DND-41 (cell line): ENCODE measurements at regions not wholly inside any gene's neighbourhood (a gene's known extent, or its start where the extent isn't known, plus 50 kb on each side); places are given as distances from the start of the nearest gene placed in this dataset.

Source experiments
- ATAC-seq: fragments of 200-7000 bp; cut with Tn5 transposase; 3 replicates; pipeline ENCODE4 v1.9.1; 2021; ENCODE audit warnings: low read depth; ENCODE audit not compliant: insufficient read depth
- DNase-seq: peaks from one replicate; pipeline ENCODE4 v3.0.0-alpha.2; 2020
- H2AFZ ChIP-seq: 2 replicates; pipeline ENCODE4 v1.6.0; 2012; ENCODE audit warnings: low read depth, low read length
- H3K27ac ChIP-seq: 2 replicates; pipeline ENCODE4 v1.5.1; 2012; ENCODE audit warnings: low read length, inconsistent platforms
- H3K27me3 ChIP-seq: fragments of 200-600 bp; sonication (generic); 2 replicates; pipeline ENCODE4 v1.6.0; 2012; ENCODE audit warnings: low read length, mild to moderate bottlenecking, inconsistent platforms; ENCODE audit not compliant: insufficient read depth, poor library complexity
- H3K36me3 ChIP-seq: 2 replicates; pipeline ENCODE4 v1.5.1; 2012; ENCODE audit warnings: low read length, inconsistent platforms; ENCODE audit not compliant: insufficient read depth
- H3K4me1 ChIP-seq: 2 replicates; pipeline ENCODE4 v1.5.1; 2012; ENCODE audit warnings: mild to moderate bottlenecking, low read length; ENCODE audit not compliant: insufficient read depth
- H3K4me2 ChIP-seq: 2 replicates; pipeline ENCODE4 v1.6.0; 2012; ENCODE audit warnings: mild to moderate bottlenecking, moderate library complexity, low read length, inconsistent platforms; ENCODE audit not compliant: insufficient read depth
- H3K4me3 ChIP-seq, 2 experiments: fragments of 200-600 bp in 1 of 2; shearing (Covaris generic) in 1 of 2; 2 replicates each; pipeline ENCODE4 v1.5.1; 2012 to 2016; ENCODE audit warnings: inconsistent platforms in 2 of 2, low read length in 2 of 2, mild to moderate bottlenecking in 2 of 2, low read depth in 1 of 2, moderate library complexity in 1 of 2
- H3K79me2 ChIP-seq: 2 replicates; pipeline ENCODE4 v1.6.0; 2012; ENCODE audit warnings: low read length, inconsistent platforms; ENCODE audit not compliant: insufficient read depth
- H3K9ac ChIP-seq: 2 replicates; pipeline ENCODE4 v1.6.0; 2012; ENCODE audit warnings: low read depth, mild to moderate bottlenecking, inconsistent platforms, low read length, moderate library complexity
- H3K9me3 ChIP-seq: 2 replicates; pipeline ENCODE4 v1.5.1; 2012; ENCODE audit warnings: low read length, moderate library complexity, mild to moderate bottlenecking, inconsistent platforms; ENCODE audit not compliant: insufficient read depth, severe bottlenecking
- H4K20me1 ChIP-seq: 2 replicates; pipeline ENCODE4 v1.6.0; 2012; ENCODE audit warnings: low read length; ENCODE audit not compliant: insufficient read depth
- CTCF ChIP-seq: IDR thresholded peaks from 2 replicates; pipeline ENCODE4 v1.5.1; 2012; ENCODE audit warnings: borderline replicate concordance, low read length, moderate library complexity, mild to moderate bottlenecking; ENCODE audit not compliant: poor library complexity, severe bottlenecking; ENCODE audit errors: extremely low read depth
- EZH2 ChIP-seq: IDR thresholded peaks from 3 replicates; pipeline ENCODE4 v1.6.1; 2012; ENCODE audit warnings: borderline replicate concordance, low read depth, mild to moderate bottlenecking, moderate library complexity, low read length, inconsistent platforms; ENCODE audit not compliant: severe bottlenecking

GRCh38 chrX:39619182-39620009, 478.4 kb downstream of the BCOR start:
- H4K20me1 ChIP-seq = no peaks in the 10 kb centered on the region
- no peak overlapping the region for H2AFZ ChIP-seq
- H3K27ac ChIP-seq = no peak overlapping the region
- H3K27me3 ChIP-seq = peaks cover under 1% of the 10 kb centered on the region
- no peaks in the 10 kb centered on the region for H3K9me3 ChIP-seq
- ATAC-seq (no peak), DNase-seq (no peak)
- H3K4me1 ChIP-seq = no peaks in the 10 kb centered on the region
- no peak overlapping the region for H3K4me3 ChIP-seq
- TF ChIP-seq EZH2 (no peak), CTCF (no peak)
- H3K36me3 ChIP-seq = no peaks in the 10 kb centered on the region
- no peak overlapping the region for H3K9ac ChIP-seq
- no peak overlapping the region for H3K4me2 ChIP-seq
- no peaks in the 10 kb centered on the region for H3K79me2 ChIP-seq

- Histone ChIP-seq H3K27me3 (no peaks in the 10 kb centered on the region), H2AFZ (no peak overlapping the region), H3K27ac (no peak overlapping the region), H3K4me2 (no peak overlapping the region), H3K9ac (no peak overlapping the region), H3K36me3 (no peaks in the 10 kb centered on the region), H3K4me1 (no peaks in the 10 kb centered on the region), H3K79me2 (no peaks in the 10 kb centered on the region), H3K9me3 (no peaks in the 10 kb centered on the region), H3K4me3 (no peak overlapping the region), H4K20me1 (no peaks in the 10 kb centered on the region)
- TF ChIP-seq CTCF = no peak
- TF ChIP-seq EZH2 = no peak
- no peak for ATAC-seq
- DNase-seq = no peak
Measured at GRCh38 chrX:39624166-39624565, 473.6 kb downstream of the BCOR start.

- Histone ChIP-seq H3K4me1 (no peaks in the 10 kb centered on the region), H3K4me2 (no peak overlapping the region), H3K79me2 (no peaks in the 10 kb centered on the region), H3K9me3 (no peaks in the 10 kb centered on the region), H3K9ac (no peak overlapping the region), H2AFZ (no peak overlapping the region), H3K4me3 (no peak overlapping the region), H4K20me1 (no peaks in the 10 kb centered on the region), H3K36me3 (no peaks in the 10 kb centered on the region), H3K27ac (no peak overlapping the region), H3K27me3 (no peaks in the 10 kb centered on the region)
- DNase-seq (no peak), ATAC-seq (no peak)
- TF ChIP-seq CTCF (no peak), EZH2 (no peak)
Measured at GRCh38 chrX:39625810-39626209, 471.9 kb downstream of the BCOR start.
